ENCODE measurements at regions not wholly inside any gene's neighbourhood (a gene's known extent, or its start where the extent isn't known, plus 50 kb on each side); places are given as distances from the start of the nearest gene placed in this dataset.

- H3K4me3 Mint-ChIP-seq, result no peak overlapping the region
- H3K4me1 ChIP-seq (ENCODE audit: control insufficient read depth, insufficient read depth, low read length), result no peaks in the 10 kb centered on the region
- peaks cover 15 to 20% of the 10 kb centered on the region in 2 donors for H3K27me3 Mint-ChIP-seq (ENCODE audit: low read depth in 2 of 2)
- 100% methylated on average over 2 of the region's 2 CpGs for WGBS (ENCODE audit: insufficient coverage)
- H3K27me3 ChIP-seq (ENCODE audit: control insufficient read depth, insufficient read depth, low read length), result no peaks in the 10 kb centered on the region
- H3K36me3 Mint-ChIP-seq, result no peaks in the 10 kb centered on the region
- no peak for ATAC-seq
- H3K4me1 Mint-ChIP-seq, result no peaks in the 10 kb centered on the region
- H3K9me3 ChIP-seq (ENCODE audit: control insufficient read depth, insufficient read depth, low read length), result no peaks in the 10 kb centered on the region
- no peak overlapping the region for H3K27ac Mint-ChIP-seq
- H3K36me3 ChIP-seq (ENCODE audit: control insufficient read depth, insufficient read depth, low read length), result no peaks in the 10 kb centered on the region
- H3K4me3 ChIP-seq (ENCODE audit: low read length), result no peak overlapping the region
- intact Hi-C loops (cut with micrococcal nuclease), result no loop called here
- H3K9me3 Mint-ChIP-seq, result no peaks in the 10 kb centered on the region
- no peak overlapping the region for H3K27ac ChIP-seq (ENCODE audit: low read length)
- TF ChIP-seq, protein P1, sequence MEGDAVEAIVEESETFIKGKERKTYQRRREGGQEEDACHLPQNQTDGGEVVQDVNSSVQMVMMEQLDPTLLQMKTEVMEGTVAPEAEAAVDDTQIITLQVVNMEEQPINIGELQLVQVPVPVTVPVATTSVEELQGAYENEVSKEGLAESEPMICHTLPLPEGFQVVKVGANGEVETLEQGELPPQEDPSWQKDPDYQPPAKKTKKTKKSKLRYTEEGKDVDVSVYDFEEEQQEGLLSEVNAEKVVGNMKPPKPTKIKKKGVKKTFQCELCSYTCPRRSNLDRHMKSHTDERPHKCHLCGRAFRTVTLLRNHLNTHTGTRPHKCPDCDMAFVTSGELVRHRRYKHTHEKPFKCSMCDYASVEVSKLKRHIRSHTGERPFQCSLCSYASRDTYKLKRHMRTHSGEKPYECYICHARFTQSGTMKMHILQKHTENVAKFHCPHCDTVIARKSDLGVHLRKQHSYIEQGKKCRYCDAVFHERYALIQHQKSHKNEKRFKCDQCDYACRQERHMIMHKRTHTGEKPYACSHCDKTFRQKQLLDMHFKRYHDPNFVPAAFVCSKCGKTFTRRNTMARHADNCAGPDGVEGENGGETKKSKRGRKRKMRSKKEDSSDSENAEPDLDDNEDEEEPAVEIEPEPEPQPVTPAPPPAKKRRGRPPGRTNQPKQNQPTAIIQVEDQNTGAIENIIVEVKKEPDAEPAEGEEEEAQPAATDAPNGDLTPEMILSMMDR (IDR thresholded peaks at IDR 0.05), result no peak
- DNase-seq, result no peak
Observed at GRCh38 chr1:243964915-243965314, 86.2 kb upstream of the ZBTB18 start.

DNA sequence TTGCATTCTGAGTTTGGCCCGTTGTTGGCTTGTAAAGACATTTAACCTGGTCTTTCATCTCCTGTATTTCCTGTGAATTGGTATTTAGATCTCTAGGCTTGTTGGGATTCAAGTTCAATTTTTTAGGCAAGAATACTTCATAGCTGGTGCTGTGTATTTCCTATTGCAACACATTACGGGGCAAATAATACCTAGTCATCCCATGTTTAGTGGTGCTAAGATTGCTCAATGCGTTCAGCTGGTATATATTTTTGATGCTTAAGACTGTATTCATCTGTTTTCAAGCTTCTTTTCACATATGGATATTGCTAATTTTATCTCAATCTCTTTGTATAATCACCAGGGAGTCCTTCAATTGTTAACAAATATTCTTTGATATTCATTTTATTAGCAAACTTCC, 87.5 kb upstream of the ZBTB18 start:
- ATAC-seq (no peak), DNase-seq (no peak)
- no peak overlapping the region for H3K4me3 Mint-ChIP-seq
- no peaks in the 10 kb centered on the region for H3K4me1 Mint-ChIP-seq
- no peaks in the 10 kb centered on the region for H3K9me3 Mint-ChIP-seq
- no peaks in the 10 kb centered on the region for H3K36me3 Mint-ChIP-seq
- intact Hi-C loops (cut with micrococcal nuclease), result no loop called here
- Histone ChIP-seq H3K36me3 (ENCODE audit: control insufficient read depth, insufficient read depth, low read length) (no peaks in the 10 kb centered on the region), H3K27ac (ENCODE audit: low read length) (no peak overlapping the region), H3K4me3 (ENCODE audit: low read length) (no peak overlapping the region), H3K9me3 (ENCODE audit: control insufficient read depth, insufficient read depth, low read length) (no peaks in the 10 kb centered on the region), H3K27me3 (ENCODE audit: control insufficient read depth, insufficient read depth, low read length) (no peaks in the 10 kb centered on the region), H3K4me1 (ENCODE audit: control insufficient read depth, insufficient read depth, low read length) (no peaks in the 10 kb centered on the region)
- H3K27me3 Mint-ChIP-seq (ENCODE audit: low read depth in 2 of 2), result peaks cover 24 to 32% of the 10 kb centered on the region in 2 donors
- 89% methylated on average over 1 of the region's 3 CpGs for WGBS (ENCODE audit: insufficient coverage)
- no peak overlapping the region for H3K27ac Mint-ChIP-seq
- TF ChIP-seq, protein P1 (IDR thresholded peaks at IDR 0.05), result no peak

GRCh38 chr1:243962541-243962940, 88.5 kb upstream of the ZBTB18 start:
- TF ChIP-seq, protein P1 (IDR thresholded peaks at IDR 0.05), result no peak
- H3K27me3 ChIP-seq (ENCODE audit: control insufficient read depth, insufficient read depth, low read length), result no peaks in the 10 kb centered on the region
- H3K4me1 ChIP-seq (ENCODE audit: control insufficient read depth, insufficient read depth, low read length), result no peaks in the 10 kb centered on the region
- ATAC-seq (no peak), DNase-seq (no peak)
- H3K4me3 Mint-ChIP-seq, result no peak overlapping the region
- peaks cover 21 to 38% of the 10 kb centered on the region in 2 donors for H3K27me3 Mint-ChIP-seq (ENCODE audit: low read depth in 2 of 2)
- H3K27ac Mint-ChIP-seq, result no peak overlapping the region
- intact Hi-C loops (cut with micrococcal nuclease), result no loop called here
- 97% methylated on average over 3 of the region's 3 CpGs for WGBS (ENCODE audit: insufficient coverage)
- no peaks in the 10 kb centered on the region for H3K4me1 Mint-ChIP-seq
- no peaks in the 10 kb centered on the region for H3K9me3 ChIP-seq (ENCODE audit: control insufficient read depth, insufficient read depth, low read length)
- no peak overlapping the region for H3K27ac ChIP-seq (ENCODE audit: low read length)
- H3K4me3 ChIP-seq (ENCODE audit: low read length), result no peak overlapping the region
- H3K9me3 Mint-ChIP-seq, result no peaks in the 10 kb centered on the region
- no peaks in the 10 kb centered on the region for H3K36me3 Mint-ChIP-seq
- no peaks in the 10 kb centered on the region for H3K36me3 ChIP-seq (ENCODE audit: control insufficient read depth, insufficient read depth, low read length)

DNA sequence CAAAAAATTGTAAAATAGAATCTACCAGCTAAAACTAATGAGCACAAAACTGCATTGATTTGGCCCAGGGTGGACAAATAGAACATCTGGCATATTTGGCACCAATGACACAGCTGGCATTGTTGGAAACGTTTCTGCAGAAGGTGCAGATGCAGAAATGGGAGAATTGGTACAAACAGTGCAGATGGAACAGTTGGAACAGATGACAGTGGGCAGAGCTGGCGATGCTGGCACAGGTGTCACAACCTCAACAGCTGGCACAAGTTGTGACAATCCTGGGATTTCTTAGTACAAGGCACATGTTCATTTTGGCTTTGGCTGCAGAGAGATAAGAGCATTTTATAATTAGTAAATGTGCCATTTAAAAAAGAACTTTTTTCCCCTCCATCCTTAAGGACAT, 91.1 kb upstream of the ZBTB18 start:
- no peak for ATAC-seq

More for the DNA sequence above, 91.1 kb upstream of the ZBTB18 start:
- 66% methylated on average over 2 of the region's 2 CpGs for WGBS (ENCODE audit: insufficient coverage)
- Histone ChIP-seq H3K4me3 (ENCODE audit: low read length) (no peak overlapping the region), H3K27ac (ENCODE audit: low read length) (no peak overlapping the region), H3K27me3 (ENCODE audit: control insufficient read depth, insufficient read depth, low read length) (no peaks in the 10 kb centered on the region), H3K36me3 (ENCODE audit: control insufficient read depth, insufficient read depth, low read length) (no peaks in the 10 kb centered on the region), H3K4me1 (ENCODE audit: control insufficient read depth, insufficient read depth, low read length) (no peaks in the 10 kb centered on the region), H3K9me3 (ENCODE audit: control insufficient read depth, insufficient read depth, low read length) (no peaks in the 10 kb centered on the region)
- Mint-ChIP-seq H3K4me3 (no peak overlapping the region), H3K36me3 (no peaks in the 10 kb centered on the region), H3K27ac (no peak overlapping the region), H3K27me3 (ENCODE audit: low read depth in 2 of 2) (peaks cover 28 to 60% of the 10 kb centered on the region in 2 donors), H3K9me3 (no peaks in the 10 kb centered on the region), H3K4me1 (no peaks in the 10 kb centered on the region)
- no peak for DNase-seq
- intact Hi-C loops (cut with micrococcal nuclease), result no loop called here
- TF ChIP-seq, protein P1 (IDR thresholded peaks at IDR 0.05), result no peak

Measured in natural killer cell (primary cell).